Keratinocyte (primary cell): ENCODE measurements at regions not wholly inside any gene's neighbourhood (a gene's known extent, or its start where the extent isn't known, plus 50 kb on each side); places are given as distances from the start of the nearest gene placed in this dataset.

Experiments used
- DNase-seq: peaks from one replicate; pipeline ENCODE4 v3.0.0-alpha.2; 2011; ENCODE audit warnings: low read depth, missing footprints, low spot score
- FAIRE-seq: peaks from 2 replicates; lab custom pipeline; 2011; peaks lifted over from hg19 to GRCh38; lab: Jason Lieb, UNC
- H2AFZ ChIP-seq: 2 replicates; pipeline ENCODE4 v1.6.0; 2012; ENCODE audit warnings: low read length, control low read depth, inconsistent platforms; ENCODE audit not compliant: control insufficient read depth
- H3K27ac ChIP-seq: 2 replicates; pipeline ENCODE4 v1.5.1; 2011; ENCODE audit warnings: low read length; ENCODE audit not compliant: control insufficient read depth, insufficient read depth
- H3K27me3 ChIP-seq: 3 replicates; pipeline ENCODE4 v1.6.0; 2011; ENCODE audit warnings: low read length; ENCODE audit not compliant: control insufficient read depth, insufficient read depth; ENCODE audit errors: extremely low read depth
- H3K36me3 ChIP-seq, 2 experiments: 2 replicates in 1 of 2; 3 replicates in 1 of 2; pipeline ENCODE4 v1.5.1; 2011; ENCODE audit warnings: low read length in 2 of 2, mild to moderate bottlenecking in 1 of 2; ENCODE audit not compliant: control insufficient read depth in 2 of 2, insufficient read depth in 2 of 2; ENCODE audit errors: extremely low read depth in 1 of 2
- H3K4me1 ChIP-seq: 3 replicates; pipeline ENCODE4 v1.5.1; 2011; ENCODE audit warnings: low read length; ENCODE audit not compliant: control insufficient read depth, insufficient read depth; ENCODE audit errors: extremely low read depth
- H3K4me2 ChIP-seq: 3 replicates; pipeline ENCODE4 v1.6.0; 2011; ENCODE audit warnings: low read depth, low read length; ENCODE audit not compliant: control insufficient read depth, insufficient read depth; ENCODE audit errors: extremely low read depth
- H3K4me3 ChIP-seq, 3 experiments: fragments of 200-600 bp in 1 of 3; sonication (generic) in 1 of 3; 2 replicates in 2 of 3; 3 replicates in 1 of 3; pipeline ENCODE4 v1.5.1; 2011 to 2016; ENCODE audit warnings: low read length in 3 of 3, mild to moderate bottlenecking in 3 of 3, control low read depth in 2 of 3, inconsistent platforms in 1 of 3, low read depth in 1 of 3, mixed read lengths in 1 of 3, mixed run types in 1 of 3, moderate library complexity in 1 of 3; ENCODE audit not compliant: control insufficient read depth in 2 of 3, insufficient read depth in 2 of 3; ENCODE audit errors: extremely low read depth in 1 of 3
- H3K79me2 ChIP-seq: 2 replicates; pipeline ENCODE4 v1.6.0; 2012; ENCODE audit warnings: low read length; ENCODE audit not compliant: control insufficient read depth, insufficient read depth
- H3K9ac ChIP-seq: 3 replicates; pipeline ENCODE4 v1.6.0; 2011; ENCODE audit warnings: low read length; ENCODE audit not compliant: control insufficient read depth, insufficient read depth; ENCODE audit errors: extremely low read depth
- H3K9me1 ChIP-seq: 3 replicates; pipeline ENCODE4 v1.6.0; 2011; ENCODE audit warnings: low read length; ENCODE audit not compliant: control insufficient read depth, insufficient read depth; ENCODE audit errors: extremely low read depth
- H3K9me3 ChIP-seq: 2 replicates; pipeline ENCODE4 v1.5.1; 2012; ENCODE audit warnings: low read depth, low read length; ENCODE audit not compliant: control insufficient read depth
- H4K20me1 ChIP-seq: 3 replicates; pipeline ENCODE4 v1.6.0; 2011; ENCODE audit warnings: low read length; ENCODE audit not compliant: control insufficient read depth, insufficient read depth; ENCODE audit errors: extremely low read depth
- EZH2 ChIP-seq: IDR thresholded peaks from one replicate; pipeline ENCODE4 v1.6.1; 2012; ENCODE audit warnings: inconsistent platforms, mild to moderate bottlenecking, low read length, moderate library complexity
- dilution Hi-C: fragments of 300-500 bp; cut with MboI; formaldehyde crosslinking; loops from one replicate; pipeline ENCODE4 v1.7.0; 2020; ENCODE audit warnings: low sequenced_read_pairs; ENCODE audit not compliant: extremely low pct_ligation_motif_present
- TF ChIP-seq, protein P1 (sequence below), 3 experiments: IDR thresholded peaks in 1 of 3; conservative IDR thresholded peaks in 1 of 3; optimal IDR thresholded peaks in 1 of 3; 2 replicates in 2 of 3; 3 replicates in 1 of 3; pipeline versions ENCODE3 to v1.5.1; 2011; ENCODE audit warnings: low read length in 3 of 3, mild to moderate bottlenecking in 3 of 3, moderate library complexity in 2 of 3, control low read depth in 1 of 3, inconsistent platforms in 1 of 3; ENCODE audit not compliant: insufficient read depth in 2 of 3; ENCODE audit errors: extremely low read depth in 1 of 3

GRCh38 chr4:162406637-162407365, 243.0 kb upstream of the FSTL5 start:
- FAIRE-seq: no peak
- dilution Hi-C loops: no loop called here

GRCh38 chr4:162403932-162404331, 240.1 kb upstream of the FSTL5 start:
- Histone ChIP-seq H3K4me3 (no peak overlapping the region), H3K9me3 (no peaks in the 10 kb centered on the region), H3K36me3 (no peaks in the 10 kb centered on the region), H3K9ac (no peak overlapping the region), H3K27me3 (no peaks in the 10 kb centered on the region), H2AFZ (no peak overlapping the region), H3K27ac (no peak overlapping the region), H3K4me2 (no peak overlapping the region), H4K20me1 (no peaks in the 10 kb centered on the region), H3K79me2 (no peaks in the 10 kb centered on the region), H3K4me1 (no peaks in the 10 kb centered on the region), H3K9me1 (no peaks in the 10 kb centered on the region)
- dilution Hi-C loops: no loop called here
- no peak for TF ChIP-seq EZH2
- TF ChIP-seq, protein P1, sequence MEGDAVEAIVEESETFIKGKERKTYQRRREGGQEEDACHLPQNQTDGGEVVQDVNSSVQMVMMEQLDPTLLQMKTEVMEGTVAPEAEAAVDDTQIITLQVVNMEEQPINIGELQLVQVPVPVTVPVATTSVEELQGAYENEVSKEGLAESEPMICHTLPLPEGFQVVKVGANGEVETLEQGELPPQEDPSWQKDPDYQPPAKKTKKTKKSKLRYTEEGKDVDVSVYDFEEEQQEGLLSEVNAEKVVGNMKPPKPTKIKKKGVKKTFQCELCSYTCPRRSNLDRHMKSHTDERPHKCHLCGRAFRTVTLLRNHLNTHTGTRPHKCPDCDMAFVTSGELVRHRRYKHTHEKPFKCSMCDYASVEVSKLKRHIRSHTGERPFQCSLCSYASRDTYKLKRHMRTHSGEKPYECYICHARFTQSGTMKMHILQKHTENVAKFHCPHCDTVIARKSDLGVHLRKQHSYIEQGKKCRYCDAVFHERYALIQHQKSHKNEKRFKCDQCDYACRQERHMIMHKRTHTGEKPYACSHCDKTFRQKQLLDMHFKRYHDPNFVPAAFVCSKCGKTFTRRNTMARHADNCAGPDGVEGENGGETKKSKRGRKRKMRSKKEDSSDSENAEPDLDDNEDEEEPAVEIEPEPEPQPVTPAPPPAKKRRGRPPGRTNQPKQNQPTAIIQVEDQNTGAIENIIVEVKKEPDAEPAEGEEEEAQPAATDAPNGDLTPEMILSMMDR (optimal IDR thresholded peaks at IDR 0.05 in 1 of 3, IDR thresholded peaks at IDR 0.05 in 1 of 3, conservative IDR thresholded peaks at IDR 0.05 in 1 of 3; ENCODE audit: extremely low read depth in 1 of 3, insufficient read depth in 2 of 3, low read length in 3 of 3): no peak
- DNase-seq (no peak), FAIRE-seq (no peak)

More at GRCh38 chr4:162406637-162407365, 243.0 kb upstream of the FSTL5 start:
- Histone ChIP-seq H2AFZ (no peak overlapping the region), H3K9ac (no peak overlapping the region), H3K36me3 (no peaks in the 10 kb centered on the region), H3K4me3 (no peak overlapping the region), H3K79me2 (no peaks in the 10 kb centered on the region), H4K20me1 (no peaks in the 10 kb centered on the region), H3K9me1 (no peaks in the 10 kb centered on the region), H3K4me2 (no peak overlapping the region), H3K9me3 (no peaks in the 10 kb centered on the region), H3K27ac (no peak overlapping the region), H3K27me3 (no peaks in the 10 kb centered on the region), H3K4me1 (no peaks in the 10 kb centered on the region)
- no peak for DNase-seq
- no peak for TF ChIP-seq EZH2
- TF ChIP-seq, protein P1 (optimal IDR thresholded peaks at IDR 0.05 in 1 of 3, IDR thresholded peaks at IDR 0.05 in 1 of 3, conservative IDR thresholded peaks at IDR 0.05 in 1 of 3; ENCODE audit: extremely low read depth in 1 of 3, insufficient read depth in 2 of 3, low read length in 3 of 3): no peak
